Vagina (tissue), 2 donors: ENCODE measurements at regions not wholly inside any gene's neighbourhood (a gene's known extent, or its start where the extent isn't known, plus 50 kb on each side); places are given as distances from the start of the nearest gene placed in this dataset.

Experiments
- POLR2A ChIP-seq, 2 donors: fragments of 450-650 bp; IDR thresholded peaks; one replicate each; pipeline ENCODE4 v1.6.1; 2017; ENCODE audit warnings: antibody characterized with exemption in 2 of 2, mild to moderate bottlenecking in 2 of 2, moderate library complexity in 2 of 2
- POLR2AphosphoS5 ChIP-seq, 2 donors: sonication (generic); formaldehyde crosslinking; IDR thresholded peaks; one replicate each; pipeline ENCODE4 v1.9.0; 2017; ENCODE audit warnings: antibody characterized with exemption in 2 of 2, mild to moderate bottlenecking in 2 of 2, low read depth in 1 of 2; ENCODE audit not compliant: insufficient read depth in 1 of 2
- TF ChIP-seq, protein P1 (sequence below), 3 experiments: fragments of 450-650 bp in 2 of 3; fragments of 200-600 bp in 1 of 3; sonication (generic) in 1 of 3; IDR thresholded peaks; one replicate each; pipeline ENCODE4 v1.5.1; 2017 to 2019; ENCODE audit warnings: antibody characterized with exemption in 3 of 3, mild to moderate bottlenecking in 2 of 3, moderate library complexity in 2 of 3

DNA sequence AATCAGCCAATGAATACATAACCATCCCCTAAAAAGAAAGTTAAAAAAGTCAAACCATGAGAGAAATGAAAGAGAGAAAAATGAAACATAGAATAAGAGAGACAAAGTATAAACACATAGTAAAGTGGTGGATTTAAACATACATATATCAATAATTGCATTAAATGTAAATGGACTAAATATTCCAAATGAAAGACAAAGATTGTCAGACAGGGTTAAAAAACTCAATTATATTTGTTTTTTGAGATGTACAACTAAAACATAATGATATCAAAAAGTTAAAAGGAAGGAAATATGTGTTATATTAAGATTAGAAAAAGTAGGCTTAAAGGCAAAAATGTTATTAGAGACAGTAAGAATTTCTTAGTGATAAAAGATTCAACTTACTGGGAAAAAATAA, 83.8 kb upstream of the CELF4 start:
- TF ChIP-seq, protein P1, sequence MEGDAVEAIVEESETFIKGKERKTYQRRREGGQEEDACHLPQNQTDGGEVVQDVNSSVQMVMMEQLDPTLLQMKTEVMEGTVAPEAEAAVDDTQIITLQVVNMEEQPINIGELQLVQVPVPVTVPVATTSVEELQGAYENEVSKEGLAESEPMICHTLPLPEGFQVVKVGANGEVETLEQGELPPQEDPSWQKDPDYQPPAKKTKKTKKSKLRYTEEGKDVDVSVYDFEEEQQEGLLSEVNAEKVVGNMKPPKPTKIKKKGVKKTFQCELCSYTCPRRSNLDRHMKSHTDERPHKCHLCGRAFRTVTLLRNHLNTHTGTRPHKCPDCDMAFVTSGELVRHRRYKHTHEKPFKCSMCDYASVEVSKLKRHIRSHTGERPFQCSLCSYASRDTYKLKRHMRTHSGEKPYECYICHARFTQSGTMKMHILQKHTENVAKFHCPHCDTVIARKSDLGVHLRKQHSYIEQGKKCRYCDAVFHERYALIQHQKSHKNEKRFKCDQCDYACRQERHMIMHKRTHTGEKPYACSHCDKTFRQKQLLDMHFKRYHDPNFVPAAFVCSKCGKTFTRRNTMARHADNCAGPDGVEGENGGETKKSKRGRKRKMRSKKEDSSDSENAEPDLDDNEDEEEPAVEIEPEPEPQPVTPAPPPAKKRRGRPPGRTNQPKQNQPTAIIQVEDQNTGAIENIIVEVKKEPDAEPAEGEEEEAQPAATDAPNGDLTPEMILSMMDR (IDR thresholded peaks at IDR 0.05) = no peak
- TF ChIP-seq POLR2AphosphoS5 (IDR thresholded peaks at IDR 0.05; ENCODE audit: insufficient read depth in 1 of 2, low read depth in 1 of 2) (no peak), POLR2A (IDR thresholded peaks at IDR 0.05) (no peak)
